ENCODE measurements at regions not wholly inside any gene's neighbourhood (a gene's known extent, or its start where the extent isn't known, plus 50 kb on each side); places are given as distances from the start of the nearest gene placed in this dataset.

DNA sequence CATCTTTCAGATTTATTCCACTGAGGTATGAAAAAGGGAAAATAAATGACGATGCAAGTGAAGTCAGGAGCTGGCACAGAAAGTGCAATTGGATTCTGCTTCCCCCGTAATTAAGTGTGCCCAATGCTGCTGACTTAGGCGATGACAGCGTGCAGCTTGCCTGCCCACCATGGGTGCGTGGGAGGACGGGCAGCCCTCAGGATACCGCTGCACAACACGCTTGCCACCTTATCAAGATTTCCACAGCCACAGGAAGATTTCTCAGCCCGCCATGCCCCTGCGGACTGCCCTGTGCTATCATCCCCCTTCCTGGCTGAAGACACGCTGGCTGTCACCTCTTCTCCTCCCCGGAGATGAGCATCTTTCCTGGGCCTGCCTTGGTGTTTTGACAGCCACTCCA lies 103.3 kb upstream of the BACH2 start:
- BruUV-seq (replicated peaks), result no TSS peak
- no peak overlapping the region for H3K4me3 ChIP-seq
- no peaks in the 10 kb centered on the region for H3K79me2 ChIP-seq (ENCODE audit: low read depth)
- peaks cover 36% of the 10 kb centered on the region for H3K4me1 ChIP-seq (replicated peaks; ENCODE audit: insufficient read depth)
- no peak overlapping the region for H3K27ac ChIP-seq
- H3K9me2 ChIP-seq (ENCODE audit: insufficient read depth), result no peaks in the 10 kb centered on the region
- H3F3A ChIP-seq (ENCODE audit: insufficient read depth, low read depth), result no peaks in the 10 kb centered on the region; the same call in 1 of the 2 replicates
- TF ChIP-seq EZH2 (IDR thresholded peaks at IDR 0.05; ENCODE audit: low read depth), result no peak
- TF ChIP-seq, protein P1, sequence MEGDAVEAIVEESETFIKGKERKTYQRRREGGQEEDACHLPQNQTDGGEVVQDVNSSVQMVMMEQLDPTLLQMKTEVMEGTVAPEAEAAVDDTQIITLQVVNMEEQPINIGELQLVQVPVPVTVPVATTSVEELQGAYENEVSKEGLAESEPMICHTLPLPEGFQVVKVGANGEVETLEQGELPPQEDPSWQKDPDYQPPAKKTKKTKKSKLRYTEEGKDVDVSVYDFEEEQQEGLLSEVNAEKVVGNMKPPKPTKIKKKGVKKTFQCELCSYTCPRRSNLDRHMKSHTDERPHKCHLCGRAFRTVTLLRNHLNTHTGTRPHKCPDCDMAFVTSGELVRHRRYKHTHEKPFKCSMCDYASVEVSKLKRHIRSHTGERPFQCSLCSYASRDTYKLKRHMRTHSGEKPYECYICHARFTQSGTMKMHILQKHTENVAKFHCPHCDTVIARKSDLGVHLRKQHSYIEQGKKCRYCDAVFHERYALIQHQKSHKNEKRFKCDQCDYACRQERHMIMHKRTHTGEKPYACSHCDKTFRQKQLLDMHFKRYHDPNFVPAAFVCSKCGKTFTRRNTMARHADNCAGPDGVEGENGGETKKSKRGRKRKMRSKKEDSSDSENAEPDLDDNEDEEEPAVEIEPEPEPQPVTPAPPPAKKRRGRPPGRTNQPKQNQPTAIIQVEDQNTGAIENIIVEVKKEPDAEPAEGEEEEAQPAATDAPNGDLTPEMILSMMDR (conservative IDR thresholded peaks at IDR 0.05), result no peak
- H4K20me1 ChIP-seq (ENCODE audit: insufficient read depth), result no peaks in the 10 kb centered on the region
- CTCF ChIA-PET, result interaction anchor here (0.6 kb wide), 1 partner anchor 112 kb away, joined by 3 read pairs; no protein-coding TSS in a partner anchor
- intact Hi-C loops (cut with micrococcal nuclease; ENCODE audit: unreplicated experiment), result loop anchor here (2.0 to 10.0 kb wide), 4 partner anchors 79 to 575 kb away; partner anchors contain the start of gene CASP8AP2
- no peaks in the 10 kb centered on the region for H3K9me3 ChIP-seq (ENCODE audit: insufficient read depth, low read depth)
- POLR2A ChIA-PET (ENCODE audit: unreplicated experiment), result no interaction called here
- H3K36me3 ChIP-seq (ENCODE audit: low read depth), result no peaks in the 10 kb centered on the region
- DNase-seq, result no peak
- H3K27me3 ChIP-seq (ENCODE audit: insufficient read depth, low read depth), result no peaks in the 10 kb centered on the region
- H3K4me2 ChIP-seq, result no peak overlapping the region
- no peak overlapping the region for H2AFZ ChIP-seq

DNA sequence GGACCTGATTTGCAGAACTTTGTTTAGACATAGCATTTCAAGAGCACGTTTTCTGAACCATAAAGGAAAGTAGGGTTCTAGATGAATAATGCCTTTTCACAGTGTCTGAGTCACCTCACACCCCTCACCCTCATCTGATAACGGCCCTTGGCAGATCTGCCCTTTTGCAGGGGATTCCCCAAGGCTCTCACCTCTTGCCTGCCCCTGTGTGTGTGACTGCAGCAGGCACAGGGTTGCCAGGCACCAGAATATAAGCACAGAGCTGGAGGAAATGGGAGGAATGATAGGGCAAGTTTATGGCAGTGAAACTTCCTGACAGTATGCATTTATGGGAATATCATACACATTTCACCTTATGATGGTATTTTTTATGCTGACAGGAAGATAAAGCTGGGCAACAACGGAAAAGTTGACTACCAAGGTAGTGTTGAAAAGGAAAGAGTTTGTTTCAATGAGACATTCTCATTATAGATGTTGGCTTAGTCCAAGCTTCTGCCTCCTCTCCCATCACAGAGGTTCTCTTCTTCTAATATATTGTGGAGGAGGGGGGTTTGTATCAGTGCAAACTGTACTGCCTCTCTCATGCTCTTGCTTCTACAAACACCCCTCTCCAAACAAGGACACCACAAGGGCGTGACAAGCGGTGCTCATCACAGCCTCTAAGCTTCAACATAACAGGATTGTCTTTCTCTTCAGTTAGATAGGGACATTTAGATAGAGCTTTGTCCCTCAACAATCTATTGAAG lies 101.5 kb upstream of the BACH2 start:
- intact Hi-C loops (cut with micrococcal nuclease; ENCODE audit: unreplicated experiment), result loop anchor here (2.0 to 10.0 kb wide), 3 partner anchors 81 to 453 kb away; no protein-coding TSS in a partner anchor
- peak; percentile 60 to 74 for DNase-seq
- H3F3A ChIP-seq (ENCODE audit: insufficient read depth, low read depth), result no peaks in the 10 kb centered on the region
- ChIA-PET CTCF (interaction anchor here (0.6 kb wide), 1 partner anchor 577 kb away, joined by 14 read pairs; no protein-coding TSS in a partner anchor), POLR2A (ENCODE audit: unreplicated experiment) (no interaction called here)
- no peak overlapping the region for H3K27ac ChIP-seq
- no peaks in the 10 kb centered on the region for H3K36me3 ChIP-seq (ENCODE audit: low read depth)
- peak overlapping the region; percentile 34 for H3K4me2 ChIP-seq
- H3K79me2 ChIP-seq (ENCODE audit: low read depth), result no peaks in the 10 kb centered on the region
- peaks cover 17% of the 10 kb centered on the region for H3K4me1 ChIP-seq (replicated peaks; ENCODE audit: insufficient read depth)
- H3K9me3 ChIP-seq (ENCODE audit: insufficient read depth, low read depth), result no peaks in the 10 kb centered on the region
- BruUV-seq (replicated peaks), result no TSS peak
- H3K27me3 ChIP-seq (ENCODE audit: insufficient read depth, low read depth), result no peaks in the 10 kb centered on the region
- no peak overlapping the region for H2AFZ ChIP-seq
- no peaks in the 10 kb centered on the region for H3K9me2 ChIP-seq (ENCODE audit: insufficient read depth)
- H4K20me1 ChIP-seq (ENCODE audit: insufficient read depth), result no peaks in the 10 kb centered on the region
- H3K4me3 ChIP-seq, result no peak overlapping the region
- TF ChIP-seq EZH2 (IDR thresholded peaks at IDR 0.05; ENCODE audit: low read depth), result no peak
- TF ChIP-seq, protein P1 (conservative IDR thresholded peaks at IDR 0.05), result no peak

DNA sequence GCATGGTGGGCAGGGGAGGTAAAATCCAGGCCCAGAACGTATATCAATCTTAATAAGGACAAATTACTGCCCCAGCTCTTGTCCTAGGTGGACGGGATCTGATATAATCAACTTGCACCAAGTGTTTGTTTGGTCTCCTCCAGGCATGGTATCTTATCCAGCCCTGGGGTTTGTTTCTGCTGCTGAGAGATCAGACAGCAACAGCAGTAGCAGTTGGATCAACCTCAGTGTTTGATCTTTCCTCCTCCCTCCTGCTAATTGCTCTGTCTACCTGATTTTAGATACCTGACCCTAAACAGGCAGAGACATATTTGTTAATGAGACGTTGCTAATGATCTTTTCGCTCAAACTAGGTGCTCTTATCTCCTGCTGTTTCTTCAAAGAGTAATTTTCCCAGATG lies 100.4 kb upstream of the BACH2 start:
- no peaks in the 10 kb centered on the region for H4K20me1 ChIP-seq (ENCODE audit: insufficient read depth)
- BruUV-seq (replicated peaks), result no TSS peak
- intact Hi-C loops (cut with micrococcal nuclease; ENCODE audit: unreplicated experiment), result loop anchor here (10.0 kb wide), 2 partner anchors 112 to 452 kb away; no protein-coding TSS in a partner anchor
- no peaks in the 10 kb centered on the region for H3F3A ChIP-seq (ENCODE audit: insufficient read depth, low read depth)
- no peak overlapping the region for H3K4me3 ChIP-seq
- peaks cover 17% of the 10 kb centered on the region for H3K4me1 ChIP-seq (replicated peaks; ENCODE audit: insufficient read depth)
- H3K27ac ChIP-seq, result no peak overlapping the region
- H3K79me2 ChIP-seq (ENCODE audit: low read depth), result no peaks in the 10 kb centered on the region
- H3K36me3 ChIP-seq (ENCODE audit: low read depth), result no peaks in the 10 kb centered on the region
- no peaks in the 10 kb centered on the region for H3K9me2 ChIP-seq (ENCODE audit: insufficient read depth)
- H3K27me3 ChIP-seq (ENCODE audit: insufficient read depth, low read depth), result no peaks in the 10 kb centered on the region
- CTCF ChIA-PET, result no interaction called here
- no peak overlapping the region for H2AFZ ChIP-seq
- POLR2A ChIA-PET (ENCODE audit: unreplicated experiment), result no interaction called here
- no peak for TF ChIP-seq EZH2 (IDR thresholded peaks at IDR 0.05; ENCODE audit: low read depth)
- TF ChIP-seq, protein P1 (conservative IDR thresholded peaks at IDR 0.05), result no peak
- H3K4me2 ChIP-seq, result no peak overlapping the region
- H3K9me3 ChIP-seq (ENCODE audit: insufficient read depth, low read depth), result no peaks in the 10 kb centered on the region
- no peak for DNase-seq

Data from PC-9 (cell line).